ENCODE measurements at regions not wholly inside any gene's neighbourhood (a gene's known extent, or its start where the extent isn't known, plus 50 kb on each side); places are given as distances from the start of the nearest gene placed in this dataset.

DNA sequence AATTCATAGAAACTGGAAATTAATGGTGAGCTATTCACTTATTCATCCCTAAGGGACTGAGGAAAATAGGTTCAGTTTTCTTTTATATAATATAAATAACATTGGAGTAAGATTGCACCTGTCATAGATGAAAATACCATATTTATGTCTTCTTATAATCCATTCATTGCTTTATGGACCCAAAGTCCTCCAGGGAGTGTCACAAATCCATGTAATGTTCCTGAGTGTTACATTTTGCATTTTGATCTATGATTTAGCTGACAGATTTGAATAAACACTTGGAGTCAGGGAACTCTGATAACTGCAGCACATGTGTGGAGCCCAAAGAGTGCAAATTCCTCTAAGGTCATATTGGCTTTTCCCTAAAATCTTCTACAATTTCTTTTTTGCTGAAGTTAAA, 484.3 kb downstream of the MDFIC start:
- H3K27ac Mint-ChIP-seq = no peak overlapping the region
- H3K4me3 Mint-ChIP-seq = no peak overlapping the region
- H3K9me3 Mint-ChIP-seq = peaks cover 7% of the 10 kb centered on the region
- no peaks in the 10 kb centered on the region for H3K4me1 Mint-ChIP-seq
- no peaks in the 10 kb centered on the region for H3K36me3 Mint-ChIP-seq
- DNase-seq = no peak
- peaks cover 3% of the 10 kb centered on the region for H3K27me3 Mint-ChIP-seq

DNA sequence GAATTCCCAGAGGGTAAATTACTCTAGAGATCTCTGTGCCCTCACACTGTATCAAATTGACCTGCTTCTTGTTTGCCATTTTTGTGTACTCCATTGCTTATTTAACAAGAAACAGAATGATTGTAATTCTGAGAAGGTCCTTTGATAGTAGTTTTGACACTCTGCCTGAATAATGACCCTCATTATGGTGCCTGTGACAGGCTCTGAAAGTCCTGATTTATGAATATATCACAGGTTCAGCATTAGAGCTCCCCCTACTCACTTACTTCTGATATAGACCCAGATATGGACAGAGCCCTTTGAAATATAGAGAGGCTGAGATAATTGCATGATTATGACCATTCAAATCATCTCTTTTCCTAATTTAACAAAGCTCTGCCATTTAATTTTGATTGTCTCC, 465.2 kb downstream of the MDFIC start:
- Mint-ChIP-seq H3K9me3 (no peaks in the 10 kb centered on the region), H3K4me1 (no peaks in the 10 kb centered on the region), H3K27me3 (no peaks in the 10 kb centered on the region), H3K27ac (no peak overlapping the region), H3K36me3 (no peaks in the 10 kb centered on the region), H3K4me3 (no peak overlapping the region)
- no peak for DNase-seq

DNA sequence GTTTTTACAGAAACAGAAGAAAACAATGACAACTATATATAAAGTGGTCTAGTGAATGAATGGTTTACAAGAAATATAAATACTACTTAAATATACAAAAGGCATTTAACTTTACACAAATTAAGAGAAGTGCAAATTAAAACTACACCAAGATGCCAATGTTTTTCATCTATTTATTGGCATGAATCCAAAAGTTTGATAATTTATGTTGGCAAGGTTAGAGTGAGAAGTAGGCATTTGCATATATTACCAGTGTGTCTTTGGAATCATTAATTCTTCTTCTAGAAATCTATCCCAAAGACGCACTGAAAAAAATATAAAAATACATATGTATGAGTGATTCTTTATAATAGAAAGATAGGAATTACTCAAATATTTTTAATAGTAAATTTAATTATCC, 457.4 kb downstream of the MDFIC start:
- no peak for DNase-seq
- Mint-ChIP-seq H3K4me1 (no peaks in the 10 kb centered on the region), H3K36me3 (no peaks in the 10 kb centered on the region), H3K27ac (no peak overlapping the region), H3K27me3 (no peaks in the 10 kb centered on the region), H3K9me3 (no peaks in the 10 kb centered on the region), H3K4me3 (no peak overlapping the region)

DNA sequence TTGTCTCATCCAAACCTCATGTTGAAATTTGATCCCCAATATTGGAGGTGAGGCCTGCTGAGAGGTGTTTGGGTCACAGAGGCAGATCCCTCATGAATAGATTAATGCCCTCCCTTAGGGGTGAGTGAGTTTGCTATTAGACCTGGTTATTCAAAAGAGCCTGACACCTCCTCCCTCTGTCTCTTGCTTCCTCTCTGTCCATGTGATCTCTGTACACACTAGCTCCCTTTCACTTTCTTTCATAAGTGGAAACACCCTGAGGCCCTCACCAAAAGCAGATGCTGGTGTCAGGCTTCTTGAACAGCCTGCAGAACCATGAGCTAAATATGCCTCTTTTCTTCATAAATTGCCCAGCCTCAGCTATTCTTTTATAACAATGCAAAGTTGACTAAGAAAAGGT, 447.1 kb downstream of the MDFIC start:
- Mint-ChIP-seq H3K4me1 (peaks cover 2% of the 10 kb centered on the region), H3K9me3 (no peaks in the 10 kb centered on the region), H3K27me3 (no peaks in the 10 kb centered on the region), H3K4me3 (no peak overlapping the region), H3K36me3 (no peaks in the 10 kb centered on the region), H3K27ac (no peak overlapping the region)
- no peak for DNase-seq

DNA sequence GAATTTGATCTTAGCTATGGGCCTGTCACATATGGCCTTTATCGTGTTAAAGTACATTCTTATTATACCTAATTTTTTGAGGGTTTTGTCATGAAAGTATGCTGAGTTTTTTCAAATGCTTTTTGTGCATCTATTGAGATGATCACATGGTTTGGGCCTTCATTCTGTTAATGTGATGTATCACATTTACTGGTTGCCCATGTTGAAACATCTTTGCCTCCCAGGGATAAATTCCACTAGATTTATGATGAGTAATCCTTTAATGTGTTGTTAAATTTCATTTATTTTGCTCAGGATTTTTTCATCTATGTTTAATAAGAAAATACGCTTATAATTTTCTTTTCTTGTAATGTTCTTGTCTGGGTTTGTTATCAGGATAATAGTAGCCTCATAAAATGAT, 442.0 kb downstream of the MDFIC start:
- Mint-ChIP-seq H3K27ac (no peak overlapping the region), H3K27me3 (no peaks in the 10 kb centered on the region), H3K4me1 (no peaks in the 10 kb centered on the region), H3K9me3 (no peaks in the 10 kb centered on the region), H3K36me3 (no peaks in the 10 kb centered on the region), H3K4me3 (no peak overlapping the region)
- no peak for DNase-seq

DNA sequence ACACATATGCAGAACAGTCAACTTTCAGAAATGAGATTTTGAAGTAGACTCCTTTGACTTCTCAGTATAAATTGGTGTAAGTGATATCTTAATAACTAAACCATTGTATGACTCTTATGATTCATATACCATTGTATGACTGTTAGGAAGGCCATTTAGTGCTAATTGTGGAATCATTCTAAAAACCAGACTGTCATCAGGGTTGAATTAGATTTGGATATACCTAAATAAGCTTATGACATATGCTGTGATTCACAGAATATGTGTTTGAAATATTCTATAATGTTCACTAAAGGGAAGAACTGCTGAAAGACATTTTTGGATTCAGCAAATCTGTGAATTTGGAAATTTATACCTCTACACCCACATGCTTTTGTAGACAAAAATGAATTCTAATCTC, 438.1 kb downstream of the MDFIC start:
- Mint-ChIP-seq H3K4me1 (no peaks in the 10 kb centered on the region), H3K9me3 (no peaks in the 10 kb centered on the region), H3K27ac (no peak overlapping the region), H3K4me3 (no peak overlapping the region), H3K27me3 (no peaks in the 10 kb centered on the region), H3K36me3 (no peaks in the 10 kb centered on the region)
- DNase-seq = no peak

DNA sequence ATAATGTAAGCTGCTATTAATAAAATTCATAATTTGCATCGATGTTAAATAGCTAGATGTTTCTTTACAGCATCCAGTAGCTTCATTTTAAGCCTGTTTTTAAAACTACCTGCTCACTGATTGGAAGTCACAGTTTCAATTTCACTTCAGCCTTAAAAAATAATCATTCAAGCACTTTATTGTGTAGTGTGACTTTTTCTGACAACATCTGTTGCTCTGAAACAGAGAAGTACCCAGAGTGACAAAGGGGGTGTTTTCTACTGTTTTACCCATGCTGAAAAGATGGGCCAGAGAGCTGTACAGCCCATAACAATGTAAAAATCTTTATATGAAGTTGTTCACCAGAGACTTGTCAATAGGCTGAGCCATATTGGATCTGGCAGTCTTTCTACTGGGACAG, 437.2 kb downstream of the MDFIC start:
- Mint-ChIP-seq H3K4me3 (no peak overlapping the region), H3K27ac (no peak overlapping the region), H3K27me3 (no peaks in the 10 kb centered on the region), H3K36me3 (no peaks in the 10 kb centered on the region), H3K9me3 (no peaks in the 10 kb centered on the region), H3K4me1 (no peaks in the 10 kb centered on the region)
- DNase-seq = no peak

DNA sequence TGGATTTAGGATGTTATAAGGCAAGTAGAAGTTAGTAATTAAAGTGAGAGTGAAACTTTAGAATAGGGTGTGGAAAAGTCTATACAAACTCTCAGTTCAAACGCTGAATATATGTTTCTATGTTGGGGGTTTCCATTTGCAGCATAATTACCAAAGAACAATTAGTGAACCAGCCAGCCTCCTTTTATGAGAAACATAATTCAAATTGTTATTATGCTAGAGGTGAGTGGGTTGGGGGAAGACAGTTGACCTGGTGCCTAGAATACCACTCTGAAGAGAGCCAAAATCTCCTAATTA, 435.8 kb downstream of the MDFIC start:
- Mint-ChIP-seq H3K4me3 (no peak overlapping the region), H3K9me3 (no peaks in the 10 kb centered on the region), H3K27me3 (no peaks in the 10 kb centered on the region), H3K27ac (no peak overlapping the region), H3K36me3 (no peaks in the 10 kb centered on the region), H3K4me1 (no peaks in the 10 kb centered on the region)
- no peak for DNase-seq

DNA sequence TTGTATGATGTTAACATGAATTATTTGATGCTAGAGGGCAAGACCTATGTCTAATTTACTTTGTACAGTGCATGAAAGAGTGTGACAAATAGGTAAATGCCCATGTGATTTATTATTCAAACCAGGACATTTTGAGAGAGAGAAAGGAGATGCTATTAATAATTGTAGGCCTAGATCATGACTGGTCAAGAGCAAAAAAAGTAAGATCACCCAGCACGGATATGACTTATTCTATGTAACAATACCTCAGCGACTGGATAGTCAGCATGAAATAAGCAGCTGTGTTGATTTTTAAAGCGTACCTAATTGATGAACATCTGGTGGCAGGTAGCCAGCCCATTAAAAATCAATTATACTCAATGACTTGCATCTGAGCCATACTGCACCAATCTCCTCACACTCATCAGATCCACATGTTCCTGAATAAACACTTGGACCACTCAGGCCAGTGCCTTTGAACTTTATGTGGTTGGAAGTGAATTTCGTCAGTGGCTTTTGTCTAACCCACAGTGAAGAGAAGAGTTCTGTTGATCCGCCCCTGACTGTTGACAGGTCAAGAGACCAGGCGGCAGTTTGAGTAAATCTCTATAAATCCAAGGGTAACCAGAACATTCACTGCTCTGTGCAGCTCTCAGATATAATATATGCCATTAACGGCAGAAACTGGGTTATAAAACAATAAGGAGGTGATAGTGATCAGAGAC, 435.3 kb downstream of the MDFIC start:
- Mint-ChIP-seq H3K27me3 (no peaks in the 10 kb centered on the region), H3K27ac (no peak overlapping the region), H3K4me1 (no peaks in the 10 kb centered on the region), H3K9me3 (no peaks in the 10 kb centered on the region), H3K4me3 (no peak overlapping the region), H3K36me3 (no peaks in the 10 kb centered on the region)
- DNase-seq = no peak

DNA sequence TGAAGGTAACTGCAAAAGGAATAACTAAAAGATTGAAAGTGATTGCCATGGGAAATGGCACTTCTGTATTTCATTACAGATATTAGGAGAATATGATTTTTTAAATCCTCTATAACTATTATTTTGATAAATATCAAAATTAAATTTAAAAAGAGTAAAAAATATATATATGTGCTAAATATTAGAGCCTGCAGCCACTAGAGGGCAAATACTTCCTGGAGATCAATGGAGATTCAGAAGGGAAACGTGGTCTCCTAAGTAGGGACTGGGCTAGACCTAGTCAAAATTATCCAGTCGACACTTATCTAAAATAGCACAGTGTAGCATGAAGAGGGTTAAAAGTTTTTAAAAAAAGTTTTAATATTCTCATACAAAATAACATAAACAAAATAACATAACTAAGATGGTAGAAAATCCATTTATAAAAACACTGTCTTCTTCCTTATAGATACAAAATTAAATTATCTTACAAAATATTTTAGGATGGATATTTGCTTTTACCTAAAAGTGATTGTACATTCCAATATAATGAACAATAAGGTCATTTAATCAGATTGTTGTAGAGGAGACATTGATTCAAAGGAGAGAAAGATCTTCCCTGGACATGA, 434.3 kb downstream of the MDFIC start:
- no peaks in the 10 kb centered on the region for H3K4me1 Mint-ChIP-seq
- no peak overlapping the region for H3K4me3 Mint-ChIP-seq

DNA sequence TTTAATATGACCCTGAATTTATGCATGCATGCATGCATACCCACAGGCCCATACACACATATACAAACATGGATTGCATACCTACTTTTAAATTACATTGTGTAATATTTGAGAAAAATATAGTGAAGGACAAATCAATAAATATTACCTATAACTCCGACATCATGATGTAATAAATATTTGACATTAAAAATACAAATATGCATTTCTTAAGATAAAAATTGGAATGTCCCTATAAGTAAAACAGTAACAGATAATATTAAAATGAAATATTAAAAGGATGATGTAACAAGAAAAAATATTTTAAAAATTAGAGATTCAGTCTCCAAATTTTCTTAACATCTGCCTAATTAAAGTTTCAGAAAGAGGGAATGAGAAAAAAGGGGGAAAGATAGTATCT, 433.0 kb downstream of the MDFIC start:
- Mint-ChIP-seq H3K4me3 (no peak overlapping the region), H3K9me3 (no peaks in the 10 kb centered on the region), H3K27me3 (no peaks in the 10 kb centered on the region), H3K27ac (no peak overlapping the region), H3K36me3 (no peaks in the 10 kb centered on the region), H3K4me1 (no peaks in the 10 kb centered on the region)
- no peak for DNase-seq

More for the DNA sequence above, 434.3 kb downstream of the MDFIC start:
- no peak overlapping the region for H3K27ac Mint-ChIP-seq
- H3K36me3 Mint-ChIP-seq = no peaks in the 10 kb centered on the region
- no peaks in the 10 kb centered on the region for H3K27me3 Mint-ChIP-seq
- H3K9me3 Mint-ChIP-seq = no peaks in the 10 kb centered on the region
- DNase-seq = no peak

DNA sequence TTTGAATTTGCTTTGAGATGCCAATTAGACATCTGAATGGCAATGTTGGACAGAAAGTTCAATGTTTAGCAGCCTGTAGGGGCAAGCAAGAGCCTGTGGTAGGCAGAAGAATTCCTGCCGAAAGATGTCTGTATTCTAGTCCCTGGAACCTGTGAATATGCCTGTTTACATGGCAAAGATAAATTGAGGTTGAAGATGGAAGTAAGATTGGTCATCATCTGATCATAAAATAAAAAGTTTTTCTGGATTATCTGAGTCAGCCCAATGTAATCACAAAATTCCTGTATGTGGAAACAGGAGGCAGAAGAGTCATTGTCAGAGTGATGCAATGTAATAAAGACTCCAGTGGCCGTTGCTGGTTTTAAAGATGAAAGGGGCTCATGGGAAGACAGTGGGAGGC, 430.5 kb downstream of the MDFIC start:
- H3K4me3 Mint-ChIP-seq = no peak overlapping the region
- H3K9me3 Mint-ChIP-seq = no peaks in the 10 kb centered on the region
- no peaks in the 10 kb centered on the region for H3K27me3 Mint-ChIP-seq
- H3K36me3 Mint-ChIP-seq = no peaks in the 10 kb centered on the region
- no peak overlapping the region for H3K27ac Mint-ChIP-seq
- H3K4me1 Mint-ChIP-seq = no peaks in the 10 kb centered on the region
- no peak for DNase-seq

DNA sequence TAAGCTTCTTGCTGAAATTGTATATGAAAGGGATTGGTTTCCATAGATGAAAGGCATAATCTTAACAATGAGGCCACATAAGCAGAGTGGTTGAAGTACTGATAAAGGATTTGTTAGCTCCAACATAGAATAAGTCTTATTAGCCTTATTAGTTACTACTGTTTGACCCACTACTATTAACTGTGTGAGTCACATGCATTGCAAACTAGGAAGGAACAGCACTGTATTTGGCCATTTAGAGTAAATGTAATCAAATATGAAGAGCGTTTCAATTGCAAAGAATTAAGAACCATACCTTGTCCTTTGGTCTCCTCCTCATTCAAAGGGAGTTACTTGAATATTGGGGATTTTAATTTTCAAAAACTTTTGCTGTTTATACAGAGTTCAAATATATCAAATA, 428.9 kb downstream of the MDFIC start:
- H3K27me3 Mint-ChIP-seq = no peaks in the 10 kb centered on the region
- H3K9me3 Mint-ChIP-seq = no peaks in the 10 kb centered on the region
- no peak overlapping the region for H3K4me3 Mint-ChIP-seq
- no peaks in the 10 kb centered on the region for H3K4me1 Mint-ChIP-seq
- no peak for DNase-seq
- H3K27ac Mint-ChIP-seq = no peak overlapping the region
- H3K36me3 Mint-ChIP-seq = no peaks in the 10 kb centered on the region

DNA sequence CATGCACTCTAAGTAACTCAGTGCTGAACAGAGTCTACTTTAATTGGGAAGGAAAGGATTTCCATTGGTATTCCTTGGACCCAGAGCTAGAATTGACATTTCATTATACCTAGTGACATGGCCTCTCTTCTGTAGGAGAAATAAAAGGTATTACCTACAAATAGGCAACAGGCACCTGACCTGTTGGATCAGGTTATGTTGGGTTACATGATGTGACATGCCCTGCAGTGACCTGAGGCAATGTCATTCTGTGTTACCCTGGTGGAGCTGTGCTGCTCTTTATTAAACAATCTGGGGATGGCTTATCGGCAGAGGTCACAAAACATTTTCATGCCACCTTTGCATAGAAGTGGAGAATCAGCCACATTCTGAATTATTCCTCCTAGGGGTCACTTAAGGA, 427.7 kb downstream of the MDFIC start:
- Mint-ChIP-seq H3K4me3 (no peak overlapping the region), H3K36me3 (no peaks in the 10 kb centered on the region), H3K4me1 (no peaks in the 10 kb centered on the region), H3K9me3 (no peaks in the 10 kb centered on the region), H3K27me3 (no peaks in the 10 kb centered on the region), H3K27ac (no peak overlapping the region)
- DNase-seq = no peak

DNA sequence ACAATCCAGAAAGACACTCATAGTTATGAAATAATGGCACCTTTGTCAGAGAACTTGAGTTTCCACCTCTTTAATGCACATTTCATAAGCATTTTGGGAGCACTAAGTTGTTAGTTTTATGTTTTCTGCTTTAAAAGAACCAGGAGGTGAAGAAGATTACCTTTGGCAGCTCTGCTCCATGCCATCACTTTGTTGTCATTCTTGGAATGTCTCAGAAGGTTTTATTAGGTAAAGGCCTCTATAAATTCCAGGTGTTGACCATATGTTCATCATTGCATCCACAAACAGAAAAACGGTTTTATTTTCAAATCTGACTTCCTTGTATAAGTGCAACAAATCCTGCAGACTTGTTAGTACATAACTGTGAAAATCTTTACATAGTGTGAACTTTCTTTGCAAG, 424.8 kb downstream of the MDFIC start:
- Mint-ChIP-seq H3K27me3 (no peaks in the 10 kb centered on the region), H3K4me3 (no peak overlapping the region), H3K4me1 (no peaks in the 10 kb centered on the region), H3K36me3 (no peaks in the 10 kb centered on the region), H3K27ac (no peak overlapping the region), H3K9me3 (no peaks in the 10 kb centered on the region)
- DNase-seq = no peak

DNA sequence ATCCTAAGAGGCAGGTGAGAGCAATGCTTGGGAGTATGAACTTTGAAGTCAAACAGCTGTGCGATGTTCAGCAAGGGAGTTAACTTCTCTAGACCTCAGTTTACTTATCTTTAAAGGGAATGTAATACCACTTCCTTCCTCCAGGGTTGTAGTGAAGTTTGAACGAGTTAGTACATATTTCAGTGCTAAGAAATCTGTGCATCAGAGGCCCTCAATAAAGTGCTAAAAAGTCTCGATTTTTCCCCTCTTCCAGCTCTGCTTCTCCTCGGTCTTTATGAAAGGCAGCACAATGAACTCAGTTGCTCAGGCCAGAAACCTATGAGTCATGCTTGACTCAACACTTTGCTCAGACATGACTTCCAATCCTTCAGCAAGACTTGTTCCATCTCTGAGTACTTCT, 418.9 kb downstream of the MDFIC start:
- Mint-ChIP-seq H3K27me3 (no peaks in the 10 kb centered on the region), H3K4me3 (no peak overlapping the region)

More for the DNA sequence above, 418.9 kb downstream of the MDFIC start:
- Mint-ChIP-seq H3K9me3 (no peaks in the 10 kb centered on the region), H3K36me3 (no peaks in the 10 kb centered on the region), H3K27ac (no peak overlapping the region), H3K4me1 (no peaks in the 10 kb centered on the region)
- DNase-seq = no peak

Data from activated naive CD8-positive, alpha-beta T cell treated with anti-CD3 and anti-CD28 coated beads for 36 hours (primary cell).